NCI-H82 (cell line): ENCODE measurements at regions not wholly inside any gene's neighbourhood (a gene's known extent, or its start where the extent isn't known, plus 50 kb on each side); places are given as distances from the start of the nearest gene placed in this dataset.
A peak's percentile ranks its signal among the peaks of the same experiment; 100 is the strongest.
"Not testable (repeated sequence)": the region's sequence is repeated elsewhere in the genome, so short reads cannot be mapped to it uniquely, and the experiment has no call there.

Source experiments
- DNase-seq: peaks from one replicate; lab custom pipeline; 2025; lab: John Stamatoyannopoulos, UW

- DNase-seq: no peak
Measured at GRCh38 chr6:72533606-72534005, 88.3 kb upstream of the KCNQ5 start.

- DNase-seq: no peak
Measured at GRCh38 chr6:72534236-72534635, 87.6 kb upstream of the KCNQ5 start.

- DNase-seq: no peak
Measured at GRCh38 chr6:72535124-72535523, 86.7 kb upstream of the KCNQ5 start.

- DNase-seq: no peak
Measured at GRCh38 chr6:72547020-72547419, 74.8 kb upstream of the KCNQ5 start.

- DNase-seq: no peak
Measured at GRCh38 chr6:72551470-72551869, 70.4 kb upstream of the KCNQ5 start.

GRCh38 chr6:72552938-72553337 lies 68.9 kb upstream of the KCNQ5 start:
- DNase-seq: peak; percentile 61

GRCh38 chr6:72553531-72554511 lies 68.0 kb upstream of the KCNQ5 start:
- DNase-seq: peak; percentile 4

GRCh38 chr6:72554761-72555221 lies 67.1 kb upstream of the KCNQ5 start:
- peak; percentile 24 for DNase-seq

- DNase-seq: no peak
Measured at GRCh38 chr6:72559067-72559466, 62.8 kb upstream of the KCNQ5 start.

- no peak for DNase-seq
Measured at GRCh38 chr6:72559555-72559954, 62.3 kb upstream of the KCNQ5 start.

GRCh38 chr6:72560721-72561593 lies 60.9 kb upstream of the KCNQ5 start:
- no peak for DNase-seq

- no peak for DNase-seq
Measured at GRCh38 chr6:72561629-72562028, 60.2 kb upstream of the KCNQ5 start.

GRCh38 chr6:72564231-72564630 lies 57.6 kb upstream of the KCNQ5 start:
- DNase-seq: no peak

- not testable (repeated sequence) for DNase-seq
Measured at GRCh38 chr6:72571993-72572392, 49.9 kb upstream of the KCNQ5 start.
